ENCODE measurements at regions not wholly inside any gene's neighbourhood (a gene's known extent, or its start where the extent isn't known, plus 50 kb on each side); places are given as distances from the start of the nearest gene placed in this dataset.

GRCh38 chr21:33968995-33969348 lies 53.4 kb upstream of the ATP5PO start:
- Histone ChIP-seq H2BK15ac (ENCODE audit: low read depth, low read length) (no peak overlapping the region), H2AFZ (ENCODE audit: low read length) (no peak overlapping the region), H3K4ac (ENCODE audit: low read depth, low read length) (no peak overlapping the region), H4K8ac (replicated peaks; ENCODE audit: insufficient read length, low read depth, low read length) (no peak overlapping the region), H4K5ac (ENCODE audit: insufficient read length, low read depth, low read length) (no peak overlapping the region), H4K20me1 (ENCODE audit: control insufficient read depth, insufficient read depth, insufficient read length) (no peaks in the 10 kb centered on the region), H3K79me2 (ENCODE audit: insufficient read depth, low read length) (0 out of 2 replicates have a peak, but pooled peaks cover 2% of the 10 kb centered on the region), H2AK5ac (ENCODE audit: insufficient read length, low read length) (no peak overlapping the region), H3K4me2 (ENCODE audit: insufficient read depth, insufficient read length, low read length) (no peak overlapping the region), H3K18ac (ENCODE audit: insufficient read length, low read depth, low read length) (no peak overlapping the region), H3K56ac (ENCODE audit: insufficient read length, low read depth, low read length) (no peak overlapping the region), H2BK5ac (ENCODE audit: insufficient read length, low read length) (no peak overlapping the region), H3K9me3 (ENCODE audit: control insufficient read depth, low read depth, low read length) (no peaks in the 10 kb centered on the region), H3K14ac (ENCODE audit: insufficient read depth, low read length) (no peak overlapping the region), H3K79me1 (ENCODE audit: insufficient read depth, low read depth, low read length, poor library complexity, severe bottlenecking) (no peaks in the 10 kb centered on the region), H3K27me3 (ENCODE audit: insufficient read depth, low read length) (no peaks in the 10 kb centered on the region), H2BK120ac (ENCODE audit: low read depth, low read length, poor library complexity, severe bottlenecking) (no peak overlapping the region), H3K23ac (ENCODE audit: insufficient read length, low read depth, low read length) (no peak overlapping the region), H4K91ac (ENCODE audit: insufficient read length, low read depth, low read length) (no peak overlapping the region), H2BK12ac (ENCODE audit: insufficient read length, low read depth, low read length) (no peak overlapping the region), H3K9ac (ENCODE audit: extremely low read depth, insufficient read length, low read length) (no peak overlapping the region), H3K27ac (ENCODE audit: insufficient read length, low read depth, low read length) (no peak overlapping the region), H3K23me2 (ENCODE audit: insufficient read length, low read depth, low read length, poor library complexity, severe bottlenecking) (peaks cover 2% of the 10 kb centered on the region), H3K4me1 (ENCODE audit: insufficient read depth, low read length) (no peaks in the 10 kb centered on the region), H3T11ph (ENCODE audit: low read length) (no peak overlapping the region), H2BK20ac (ENCODE audit: low read depth, low read length, poor library complexity, severe bottlenecking) (no peak overlapping the region)
- no peaks in the 10 kb centered on the region for H3K9me3 Mint-ChIP-seq
- TF ChIP-seq CTCF (conservative IDR thresholded peaks at IDR 0.05): no peak
- H3K36me3 Mint-ChIP-seq (ENCODE audit: insufficient read depth in 1 of 3, low read depth in 3 of 3): no peaks in the 10 kb centered on the region
- no peak overlapping the region for H3K4me3 Mint-ChIP-seq
- H3K4me1 Mint-ChIP-seq: peaks cover 15 to 25% of the 10 kb centered on the region in 2 experiments
- DNase-seq: no peak
- no CpG with 5 or more reads among the region's 4 CpGs for WGBS (ENCODE audit: extremely low coverage, insufficient read length, low lambda C conversion rate)
- no peak overlapping the region for H3K27ac Mint-ChIP-seq
- no peaks in the 10 kb centered on the region for H3K27me3 Mint-ChIP-seq (ENCODE audit: low read depth)
